ENCODE measurements at regions not wholly inside any gene's neighbourhood (a gene's known extent, or its start where the extent isn't known, plus 50 kb on each side); places are given as distances from the start of the nearest gene placed in this dataset.

DNA sequence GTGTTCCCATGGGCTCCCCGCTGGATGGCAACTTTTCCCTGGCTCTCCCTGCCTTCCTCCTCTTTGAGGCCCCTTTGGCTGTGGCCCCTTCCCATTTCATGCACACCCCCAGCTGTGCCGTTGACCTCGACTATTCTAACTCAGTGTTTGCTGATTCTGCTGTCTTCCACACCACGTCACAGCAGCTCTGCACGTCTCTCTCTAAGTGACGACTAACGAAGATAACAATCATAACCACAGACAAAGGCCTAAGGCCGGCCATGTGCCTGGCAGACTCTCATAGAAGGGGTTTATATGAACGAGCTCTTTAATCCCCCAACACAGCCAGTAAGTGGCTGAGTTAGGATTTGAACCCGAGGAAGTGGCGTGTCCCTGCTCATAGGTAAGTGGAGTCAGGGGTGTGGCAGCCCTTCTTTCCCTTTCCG, 151.5 kb upstream of the SHH start:
- H3K27ac Mint-ChIP-seq = no peak overlapping the region
- peaks cover 0 to 4% of the 10 kb centered on the region in 2 experiments for H3K9me3 ChIP-seq (ENCODE audit: control insufficient read depth in 1 of 2, insufficient read depth in 1 of 2, low read length in 2 of 2)

GRCh38 chr7:155963356-155963755, 151.1 kb upstream of the SHH start:
- H3K27me3 Mint-ChIP-seq = no peaks in the 10 kb centered on the region
- no peaks in the 10 kb centered on the region for H3K36me3 ChIP-seq (ENCODE audit: insufficient read depth, low read length)
- H3K27ac Mint-ChIP-seq = no peak overlapping the region
- H3K9me3 Mint-ChIP-seq = no peaks in the 10 kb centered on the region
- ChIA-PET POLR2A (interaction anchor here (1.1 kb wide), 2 partner anchors 32 to 33 kb away, joined by 3 to 4 read pairs; no protein-coding TSS in a partner anchor), CTCF (no interaction called here)
- no peak overlapping the region for H3K27ac ChIP-seq (ENCODE audit: low read depth in 1 of 2, low read length in 2 of 2)
- H3K36me3 Mint-ChIP-seq (ENCODE audit: low read depth) = no peaks in the 10 kb centered on the region
- DNase-seq (no peak), ATAC-seq (ENCODE audit: poor library complexity) (no peak)
- H3K9me3 ChIP-seq (ENCODE audit: control insufficient read depth in 1 of 2, insufficient read depth in 1 of 2, low read length in 2 of 2) = peaks cover 0 to 4% of the 10 kb centered on the region in 2 experiments
- H3K4me1 Mint-ChIP-seq (ENCODE audit: low read depth) = peaks cover 4% of the 10 kb centered on the region
- H3K4me1 ChIP-seq (ENCODE audit: insufficient read depth, low read length) = no peaks in the 10 kb centered on the region
- no peaks in the 10 kb centered on the region for H3K27me3 ChIP-seq (ENCODE audit: control insufficient read depth in 1 of 2, insufficient read depth in 2 of 2, low read length in 2 of 2)
- intact Hi-C loops (cut with DNase I, micrococcal nuclease) = no loop called here
- TF ChIP-seq CTCF (IDR thresholded peaks at IDR 0.05) = no peak
- no peak overlapping the region for H3K4me3 Mint-ChIP-seq
- no peak overlapping the region for H3K4me3 ChIP-seq (ENCODE audit: low read length)

More for the DNA sequence above, 151.5 kb upstream of the SHH start:
- intact Hi-C loops (cut with DNase I, micrococcal nuclease) = no loop called here
- no peaks in the 10 kb centered on the region for H3K4me1 ChIP-seq (ENCODE audit: insufficient read depth, low read length)
- CTCF ChIA-PET = no interaction called here
- TF ChIP-seq CTCF (IDR thresholded peaks at IDR 0.05) = no peak
- Mint-ChIP-seq H3K27me3 (no peaks in the 10 kb centered on the region), H3K36me3 (ENCODE audit: low read depth) (no peaks in the 10 kb centered on the region), H3K9me3 (no peaks in the 10 kb centered on the region), H3K4me3 (no peak overlapping the region), H3K4me1 (ENCODE audit: low read depth) (peaks cover 4% of the 10 kb centered on the region)
- no peak overlapping the region for H3K27ac ChIP-seq (ENCODE audit: low read depth in 1 of 2, low read length in 2 of 2)
- POLR2A ChIA-PET = interaction anchor here (1.1 kb wide), 1 partner anchor 31 kb away, joined by 4 read pairs; no protein-coding TSS in a partner anchor
- no peak for DNase-seq
- H3K36me3 ChIP-seq (ENCODE audit: insufficient read depth, low read length) = no peaks in the 10 kb centered on the region
- no peak for ATAC-seq (ENCODE audit: poor library complexity)
- no peaks in the 10 kb centered on the region for H3K27me3 ChIP-seq (ENCODE audit: control insufficient read depth in 1 of 2, insufficient read depth in 2 of 2, low read length in 2 of 2)
- no peak overlapping the region for H3K4me3 ChIP-seq (ENCODE audit: low read length)

- Mint-ChIP-seq H3K27me3 (no peaks in the 10 kb centered on the region), H3K4me3 (no peak overlapping the region), H3K9me3 (no peaks in the 10 kb centered on the region), H3K27ac (no peak overlapping the region), H3K36me3 (ENCODE audit: low read depth) (no peaks in the 10 kb centered on the region), H3K4me1 (ENCODE audit: low read depth) (peaks cover 4% of the 10 kb centered on the region)
- Histone ChIP-seq H3K27me3 (ENCODE audit: control insufficient read depth in 1 of 2, insufficient read depth in 2 of 2, low read length in 2 of 2) (no peaks in the 10 kb centered on the region), H3K4me3 (ENCODE audit: low read length) (no peak overlapping the region), H3K4me1 (ENCODE audit: insufficient read depth, low read length) (no peaks in the 10 kb centered on the region), H3K36me3 (ENCODE audit: insufficient read depth, low read length) (no peaks in the 10 kb centered on the region), H3K27ac (ENCODE audit: low read depth in 1 of 2, low read length in 2 of 2) (no peak overlapping the region), H3K9me3 (ENCODE audit: control insufficient read depth in 1 of 2, insufficient read depth in 1 of 2, low read length in 2 of 2) (peaks cover 0 to 4% of the 10 kb centered on the region in 2 experiments)
- CTCF ChIA-PET = no interaction called here
- intact Hi-C loops (cut with DNase I, micrococcal nuclease) = no loop called here
- ATAC-seq (ENCODE audit: poor library complexity) (no peak), DNase-seq (no peak)
- POLR2A ChIA-PET = interaction anchor here (1.1 kb wide), 2 partner anchors 32 to 34 kb away, joined by 3 to 4 read pairs; no protein-coding TSS in a partner anchor
- TF ChIP-seq CTCF (IDR thresholded peaks at IDR 0.05) = no peak
Measured at GRCh38 chr7:155962968-155963300, 150.7 kb upstream of the SHH start.

All from CD4-positive, alpha-beta T cell (primary cell).